ENCODE measurements at regions not wholly inside any gene's neighbourhood (a gene's known extent, or its start where the extent isn't known, plus 50 kb on each side); places are given as distances from the start of the nearest gene placed in this dataset.

GRCh38 chr6:113445201-113445600 is 411.9 kb upstream of the MARCKS start:
- no peak overlapping the region for H3K4me3 ChIP-seq (ENCODE audit: low read depth, low read length)
- no peak for DNase-seq (ENCODE audit: low read depth)
- TF ChIP-seq CTCF (IDR thresholded peaks at IDR 0.05; ENCODE audit: low read depth, low read length, missing control alignments): no peak
- in situ Hi-C loops (cut with HindIII; ENCODE audit: low sequenced_read_pairs): no loop called here

- in situ Hi-C loops (cut with HindIII; ENCODE audit: low sequenced_read_pairs): no loop called here
- peak; percentile 76 for DNase-seq (ENCODE audit: low read depth)
- no peak overlapping the region for H3K4me3 ChIP-seq (ENCODE audit: low read depth, low read length)
- TF ChIP-seq CTCF (IDR thresholded peaks at IDR 0.05; ENCODE audit: low read depth, low read length, missing control alignments): no peak
Measured at GRCh38 chr6:113447088-113447831, 409.9 kb upstream of the MARCKS start.

GRCh38 chr6:113449051-113449450 is 408.1 kb upstream of the MARCKS start:
- no peak for TF ChIP-seq CTCF (IDR thresholded peaks at IDR 0.05; ENCODE audit: low read depth, low read length, missing control alignments)
- in situ Hi-C loops (cut with HindIII; ENCODE audit: low sequenced_read_pairs): no loop called here
- no peak overlapping the region for H3K4me3 ChIP-seq (ENCODE audit: low read depth, low read length)
- DNase-seq (ENCODE audit: low read depth): no peak

- no peak overlapping the region for H3K4me3 ChIP-seq (ENCODE audit: low read depth, low read length)
- in situ Hi-C loops (cut with HindIII; ENCODE audit: low sequenced_read_pairs): no loop called here
- no peak for TF ChIP-seq CTCF (IDR thresholded peaks at IDR 0.05; ENCODE audit: low read depth, low read length, missing control alignments)
- DNase-seq (ENCODE audit: low read depth): no peak
Measured at GRCh38 chr6:113450061-113450465, 407.1 kb upstream of the MARCKS start.

GRCh38 chr6:113451049-113451448 is 406.1 kb upstream of the MARCKS start:
- no peak for TF ChIP-seq CTCF (IDR thresholded peaks at IDR 0.05; ENCODE audit: low read depth, low read length, missing control alignments)
- in situ Hi-C loops (cut with HindIII; ENCODE audit: low sequenced_read_pairs): no loop called here
- no peak overlapping the region for H3K4me3 ChIP-seq (ENCODE audit: low read depth, low read length)
- no peak for DNase-seq (ENCODE audit: low read depth)

GRCh38 chr6:113457198-113457597 is 399.9 kb upstream of the MARCKS start:
- no peak overlapping the region for H3K4me3 ChIP-seq (ENCODE audit: low read depth, low read length)
- TF ChIP-seq CTCF (IDR thresholded peaks at IDR 0.05; ENCODE audit: low read depth, low read length, missing control alignments): no peak
- in situ Hi-C loops (cut with HindIII; ENCODE audit: low sequenced_read_pairs): no loop called here
- peak; percentile 65 for DNase-seq (ENCODE audit: low read depth)

Measured in astrocyte of the cerebellum (primary cell).